ENCODE measurements at regions not wholly inside any gene's neighbourhood (a gene's known extent, or its start where the extent isn't known, plus 50 kb on each side); places are given as distances from the start of the nearest gene placed in this dataset.

DNA sequence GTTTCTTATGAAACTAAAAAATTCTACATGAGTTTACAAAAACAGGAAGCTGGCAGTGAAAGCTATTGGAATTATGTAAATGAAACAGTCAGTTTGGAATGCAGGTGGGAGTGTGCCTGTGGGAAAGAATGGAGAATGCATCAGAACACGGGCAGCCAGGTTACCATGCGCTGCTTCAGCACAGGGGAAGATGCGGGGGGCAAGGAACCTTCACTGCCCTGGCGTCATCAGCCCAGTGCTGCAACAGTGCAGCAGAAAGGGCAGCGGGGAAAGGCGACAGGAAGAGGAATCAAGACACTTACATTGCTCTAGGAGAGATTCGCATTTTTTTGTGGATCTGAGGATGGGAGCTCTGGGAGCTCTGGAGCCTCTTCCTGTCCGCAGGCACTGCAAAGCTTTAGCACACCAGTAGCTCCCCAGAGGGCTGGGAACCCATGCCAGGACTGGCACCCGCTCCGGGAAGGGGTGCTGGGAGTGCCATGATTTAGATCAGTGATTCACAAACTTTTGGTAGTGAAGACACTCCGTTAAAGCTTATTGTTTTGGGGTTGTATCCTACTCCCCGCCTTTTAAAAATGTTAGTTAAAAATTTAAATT, 64.1 kb upstream of the WDR26 start:
- H3K27me3 Mint-ChIP-seq, result peaks cover 3% of the 10 kb centered on the region
- peak; percentile 26 for DNase-seq
- CTCF ChIA-PET, result interaction anchor here (0.5 to 2.9 kb wide), 9 partner anchors 10 to 424 kb away, joined by 3 to 18 read pairs (median 6); no protein-coding TSS in a partner anchor
- peak overlapping the region; percentile 90 for H3K27ac Mint-ChIP-seq
- peaks cover 66% of the 10 kb centered on the region for H3K4me1 Mint-ChIP-seq
- peaks cover 9% of the 10 kb centered on the region for H3K36me3 Mint-ChIP-seq
- H3K4me3 Mint-ChIP-seq, result peak overlapping the region; percentile 34
- H3K9me3 Mint-ChIP-seq, result peaks cover 9% of the 10 kb centered on the region

DNA sequence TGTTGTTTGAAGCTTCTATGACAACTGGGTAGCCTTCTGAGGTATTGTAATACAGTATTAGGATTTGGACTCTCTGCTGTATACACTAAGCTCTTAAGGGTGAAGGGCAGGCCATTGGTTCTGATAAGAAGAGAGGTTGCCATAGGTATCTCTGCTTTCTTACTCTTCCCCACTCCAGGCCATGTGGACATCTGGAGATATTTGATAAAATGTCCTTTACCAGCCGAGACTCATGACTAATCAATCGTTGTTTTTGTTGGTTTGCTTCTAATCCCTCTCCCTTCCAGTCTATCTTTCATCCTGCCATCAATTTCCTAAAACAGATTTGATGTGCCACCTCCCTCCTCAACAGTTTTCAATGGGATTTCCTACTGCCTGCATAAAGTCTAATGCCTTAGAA, 64.6 kb upstream of the WDR26 start:
- Mint-ChIP-seq H3K4me1 (peaks cover 71% of the 10 kb centered on the region), H3K4me3 (no peak overlapping the region)

GRCh38 chr1:224500796-224501195, 66.2 kb upstream of the WDR26 start:
- peak overlapping the region; percentile 8 for H3K27ac Mint-ChIP-seq
- H3K4me1 Mint-ChIP-seq, result peaks cover 76% of the 10 kb centered on the region
- no peak overlapping the region for H3K4me3 Mint-ChIP-seq
- H3K27me3 Mint-ChIP-seq, result peaks cover 3% of the 10 kb centered on the region
- DNase-seq, result peak; percentile 47
- peaks cover 9% of the 10 kb centered on the region for H3K9me3 Mint-ChIP-seq
- H3K36me3 Mint-ChIP-seq, result peaks cover 9% of the 10 kb centered on the region
- CTCF ChIA-PET, result no interaction called here

More for the DNA sequence above, 64.6 kb upstream of the WDR26 start:
- DNase-seq, result no peak
- H3K27ac Mint-ChIP-seq, result peak overlapping the region; percentile 81
- CTCF ChIA-PET, result interaction anchor here (1.1 to 2.9 kb wide), 6 partner anchors 10 to 383 kb away, joined by 3 to 18 read pairs (median 10); no protein-coding TSS in a partner anchor
- H3K9me3 Mint-ChIP-seq, result peaks cover 9% of the 10 kb centered on the region
- H3K36me3 Mint-ChIP-seq, result peaks cover 9% of the 10 kb centered on the region
- H3K27me3 Mint-ChIP-seq, result peaks cover 3% of the 10 kb centered on the region

GRCh38 chr1:224501836-224502235, 67.2 kb upstream of the WDR26 start:
- no peak for DNase-seq
- H3K4me1 Mint-ChIP-seq, result peaks cover 76% of the 10 kb centered on the region
- peaks cover 7% of the 10 kb centered on the region for H3K36me3 Mint-ChIP-seq
- no peak overlapping the region for H3K27ac Mint-ChIP-seq
- peaks cover 3% of the 10 kb centered on the region for H3K9me3 Mint-ChIP-seq
- no peak overlapping the region for H3K4me3 Mint-ChIP-seq
- H3K27me3 Mint-ChIP-seq, result peaks cover 7% of the 10 kb centered on the region
- CTCF ChIA-PET, result interaction anchor here (4.7 kb wide), 1 partner anchor 11 kb away, joined by 22 read pairs; no protein-coding TSS in a partner anchor

GRCh38 chr1:224502459-224503160, 68.0 kb upstream of the WDR26 start:
- no peak for DNase-seq
- CTCF ChIA-PET, result interaction anchor here (1.2 to 4.7 kb wide), 2 partner anchors 10 to 86 kb away, joined by 3 to 22 read pairs; no protein-coding TSS in a partner anchor
- peaks cover 6% of the 10 kb centered on the region for H3K36me3 Mint-ChIP-seq
- H3K4me3 Mint-ChIP-seq, result no peak overlapping the region
- peaks cover 7% of the 10 kb centered on the region for H3K27me3 Mint-ChIP-seq
- peaks cover 68% of the 10 kb centered on the region for H3K4me1 Mint-ChIP-seq
- H3K9me3 Mint-ChIP-seq, result no peaks in the 10 kb centered on the region
- H3K27ac Mint-ChIP-seq, result no peak overlapping the region

- H3K4me1 Mint-ChIP-seq, result peaks cover 60% of the 10 kb centered on the region
- peaks cover 3% of the 10 kb centered on the region for H3K36me3 Mint-ChIP-seq
- peak; percentile 38 for DNase-seq
- CTCF ChIA-PET, result interaction anchor here (1.2 to 4.7 kb wide), 2 partner anchors 10 to 87 kb away, joined by 3 to 22 read pairs; no protein-coding TSS in a partner anchor
- H3K4me3 Mint-ChIP-seq, result no peak overlapping the region
- H3K27ac Mint-ChIP-seq, result no peak overlapping the region
- no peaks in the 10 kb centered on the region for H3K9me3 Mint-ChIP-seq
- peaks cover 7% of the 10 kb centered on the region for H3K27me3 Mint-ChIP-seq
Measured at GRCh38 chr1:224503161-224504118, 68.8 kb upstream of the WDR26 start.

GRCh38 chr1:224504297-224505041, 69.9 kb upstream of the WDR26 start:
- Mint-ChIP-seq H3K4me1 (peaks cover 51% of the 10 kb centered on the region), H3K27me3 (peaks cover 10% of the 10 kb centered on the region), H3K9me3 (no peaks in the 10 kb centered on the region), H3K36me3 (peaks cover 3% of the 10 kb centered on the region), H3K27ac (no peak overlapping the region), H3K4me3 (no peak overlapping the region)
- CTCF ChIA-PET, result interaction anchor here (4.7 kb wide), 1 partner anchor 9 kb away, joined by 22 read pairs; no protein-coding TSS in a partner anchor
- DNase-seq, result no peak

- H3K27me3 Mint-ChIP-seq, result peaks cover 10% of the 10 kb centered on the region
- no peak overlapping the region for H3K4me3 Mint-ChIP-seq
- peaks cover 3% of the 10 kb centered on the region for H3K36me3 Mint-ChIP-seq
- CTCF ChIA-PET, result interaction anchor here (1.5 to 4.7 kb wide), 2 partner anchors 8 to 48 kb away, joined by 5 to 22 read pairs; no protein-coding TSS in a partner anchor
- H3K9me3 Mint-ChIP-seq, result no peaks in the 10 kb centered on the region
- DNase-seq, result no peak
- H3K4me1 Mint-ChIP-seq, result peaks cover 50% of the 10 kb centered on the region
- no peak overlapping the region for H3K27ac Mint-ChIP-seq
Measured at GRCh38 chr1:224505454-224506093, 71.0 kb upstream of the WDR26 start.

- Mint-ChIP-seq H3K27ac (no peak overlapping the region), H3K9me3 (no peaks in the 10 kb centered on the region), H3K4me3 (no peak overlapping the region), H3K36me3 (no peaks in the 10 kb centered on the region), H3K27me3 (peaks cover 10% of the 10 kb centered on the region), H3K4me1 (peaks cover 50% of the 10 kb centered on the region)
- no peak for DNase-seq
- CTCF ChIA-PET, result interaction anchor here (0.9 to 4.7 kb wide), 3 partner anchors 7 to 49 kb away, joined by 3 to 22 read pairs (median 5); no protein-coding TSS in a partner anchor
Measured at GRCh38 chr1:224506141-224506814, 71.7 kb upstream of the WDR26 start.

GRCh38 chr1:224507771-224508523, 73.3 kb upstream of the WDR26 start:
- CTCF ChIA-PET, result interaction anchor here (2.2 to 2.5 kb wide), 2 partner anchors 10 to 343 kb away, joined by 10 read pairs; no protein-coding TSS in a partner anchor
- Mint-ChIP-seq H3K36me3 (no peaks in the 10 kb centered on the region), H3K27ac (no peak overlapping the region), H3K4me3 (no peak overlapping the region), H3K27me3 (peaks cover 7% of the 10 kb centered on the region), H3K4me1 (peaks cover 39% of the 10 kb centered on the region), H3K9me3 (no peaks in the 10 kb centered on the region)
- no peak for DNase-seq

DNA sequence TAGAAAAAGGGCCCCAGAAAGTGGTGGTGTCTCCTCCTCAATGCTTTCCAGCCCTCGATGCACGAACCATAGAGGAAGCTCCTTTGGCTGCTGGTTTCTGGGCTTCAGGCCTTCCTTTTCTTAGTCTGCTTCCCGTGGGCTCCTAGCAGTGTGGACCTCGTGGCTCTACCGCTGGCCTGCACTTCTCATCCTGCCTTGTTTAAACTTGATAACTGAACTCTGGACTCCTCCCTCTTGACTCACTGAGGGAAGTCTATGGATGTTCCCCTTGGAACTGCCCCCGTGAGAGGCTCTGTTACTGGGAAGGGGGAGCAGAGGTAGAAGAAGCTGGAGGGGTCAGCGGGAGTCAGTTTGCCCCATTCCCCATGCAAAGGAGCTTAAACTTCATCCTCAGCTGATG, 75.3 kb upstream of the WDR26 start:
- Mint-ChIP-seq H3K4me3 (no peak overlapping the region), H3K36me3 (no peaks in the 10 kb centered on the region), H3K27ac (peak overlapping the region; percentile 2), H3K27me3 (peaks cover 7% of the 10 kb centered on the region), H3K9me3 (no peaks in the 10 kb centered on the region), H3K4me1 (peaks cover 29% of the 10 kb centered on the region)
- DNase-seq, result no peak
- CTCF ChIA-PET, result interaction anchor here (1.2 to 2.5 kb wide), 5 partner anchors 12 to 345 kb away, joined by 3 to 10 read pairs (median 5); no protein-coding TSS in a partner anchor

Data from activated naive CD4-positive, alpha-beta T cell treated with anti-CD3 and anti-CD28 coated beads, Interleukin-2, amount 10 ng/mL, durations not matched to agents 7 days and 5 days (primary cell).